ENCODE measurements at regions not wholly inside any gene's neighbourhood (a gene's known extent, or its start where the extent isn't known, plus 50 kb on each side); places are given as distances from the start of the nearest gene placed in this dataset.
A peak's percentile ranks its signal among the peaks of the same experiment; 100 is the strongest.
"Not testable (repeated sequence)": the region's sequence is repeated elsewhere in the genome, so short reads cannot be mapped to it uniquely, and the experiment has no call there.

DNA sequence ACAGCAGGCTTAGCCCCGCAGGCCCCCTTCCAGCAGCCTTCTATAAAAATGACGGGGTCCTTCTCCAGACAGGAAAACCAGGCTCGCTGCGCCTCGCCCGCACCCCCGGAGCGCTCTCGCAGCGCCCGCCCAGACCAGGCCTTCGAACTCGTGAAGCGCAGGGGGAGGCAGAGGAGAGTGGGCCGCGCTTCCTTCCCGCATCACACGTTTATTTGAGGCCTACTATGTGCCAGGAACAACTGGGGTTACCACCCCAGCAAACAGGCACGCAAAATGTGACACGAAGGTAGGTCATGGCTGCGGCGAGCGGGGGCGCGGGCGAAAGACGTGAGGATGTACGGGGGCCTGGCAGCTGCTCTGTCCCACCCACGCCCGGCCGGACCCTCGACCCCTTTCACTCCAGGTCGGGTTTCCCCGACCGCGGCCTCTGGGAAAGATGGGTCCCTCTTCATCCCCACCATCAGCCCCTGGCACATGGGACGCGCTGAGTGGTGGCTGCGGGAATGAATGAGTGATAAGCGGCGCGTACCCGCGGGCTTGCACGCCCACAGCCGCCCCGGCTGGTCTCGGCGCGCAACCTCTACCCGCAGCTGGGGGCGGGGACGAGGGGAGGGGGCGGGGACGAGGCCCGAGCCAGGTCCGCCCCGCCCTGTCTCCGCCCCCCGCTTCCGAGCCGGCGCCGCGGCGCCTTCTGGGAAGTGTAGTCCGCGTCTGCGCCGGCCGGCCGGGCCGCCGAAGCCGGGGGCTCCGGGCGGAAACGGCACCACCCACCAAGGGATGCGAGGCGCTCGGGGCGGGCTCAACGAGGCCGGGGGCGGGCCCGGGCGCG is 59.1 kb downstream of the ZNF467 start:
- DNase-seq: peak; percentile 95 to 96

DNA sequence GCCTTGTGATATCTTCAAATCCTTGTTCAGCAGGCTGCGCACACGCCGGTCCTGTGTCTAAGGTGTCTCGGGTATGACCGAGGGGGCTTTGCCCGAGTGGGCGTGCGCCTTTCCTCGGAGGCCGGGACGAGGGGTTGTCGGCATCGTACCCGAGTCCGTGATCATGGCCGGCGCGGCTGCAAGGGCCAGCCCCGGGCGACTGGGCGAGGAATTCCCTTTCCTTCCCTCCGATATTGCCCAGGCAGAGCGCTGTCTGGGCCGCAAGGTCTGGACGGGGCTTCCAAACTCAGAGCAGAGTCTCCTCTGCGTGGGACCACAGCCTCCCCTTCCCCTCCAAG is 59.7 kb downstream of the ZNF467 start:
- no peak for DNase-seq

DNA sequence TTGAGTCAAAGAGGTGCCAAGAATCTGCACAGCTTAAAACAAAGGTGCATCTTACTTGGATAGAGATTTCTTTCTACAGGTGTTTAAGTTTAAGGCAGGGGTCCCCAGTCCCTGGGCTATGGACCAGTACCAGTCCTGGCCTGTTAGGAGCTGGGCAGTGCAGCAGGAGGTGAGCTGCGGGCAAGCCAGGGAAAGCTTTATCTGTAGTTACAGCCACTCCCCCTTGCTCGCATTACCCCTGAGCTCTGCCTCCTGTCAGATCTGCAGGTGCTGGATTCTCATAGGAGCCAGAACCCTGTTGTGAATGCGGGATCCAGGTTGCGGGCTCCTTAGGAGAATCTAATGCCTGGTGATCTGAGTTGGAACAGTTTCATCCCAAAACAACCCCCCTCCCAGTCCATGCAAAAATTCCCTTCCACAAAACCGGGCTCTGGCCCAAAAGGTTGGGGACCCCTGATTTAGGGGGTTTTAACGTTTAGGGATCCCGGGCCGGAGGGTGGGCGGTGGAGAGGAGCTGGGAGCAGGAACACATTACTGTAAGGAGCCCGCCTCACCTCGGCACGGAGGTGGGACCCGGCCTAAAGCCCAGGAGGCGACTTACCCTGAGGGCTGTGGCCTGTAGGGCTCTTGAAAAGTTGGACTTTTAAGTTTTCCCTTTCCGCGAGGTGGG is 60.2 kb downstream of the ZNF467 start:
- no peak for DNase-seq

DNA sequence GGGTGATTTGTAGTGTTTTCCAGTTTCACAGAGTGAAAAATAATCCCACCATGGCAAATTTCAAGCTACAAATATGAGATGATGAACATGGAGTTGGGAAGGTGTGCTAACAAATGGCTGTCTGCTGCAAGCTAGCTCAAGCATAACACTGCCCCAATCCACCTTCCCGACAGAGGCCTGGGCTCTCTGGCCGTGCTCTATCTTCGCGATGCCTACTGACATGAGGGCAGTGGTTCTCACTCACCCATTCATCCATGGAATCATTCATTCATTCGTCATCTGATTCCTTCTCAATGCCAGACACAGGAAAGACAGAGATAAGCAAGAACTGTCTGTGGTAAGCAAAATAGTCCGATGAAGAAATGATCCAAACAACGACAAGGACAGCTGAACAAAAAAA is 65.4 kb downstream of the ZNF467 start:
- no peak for DNase-seq

DNA sequence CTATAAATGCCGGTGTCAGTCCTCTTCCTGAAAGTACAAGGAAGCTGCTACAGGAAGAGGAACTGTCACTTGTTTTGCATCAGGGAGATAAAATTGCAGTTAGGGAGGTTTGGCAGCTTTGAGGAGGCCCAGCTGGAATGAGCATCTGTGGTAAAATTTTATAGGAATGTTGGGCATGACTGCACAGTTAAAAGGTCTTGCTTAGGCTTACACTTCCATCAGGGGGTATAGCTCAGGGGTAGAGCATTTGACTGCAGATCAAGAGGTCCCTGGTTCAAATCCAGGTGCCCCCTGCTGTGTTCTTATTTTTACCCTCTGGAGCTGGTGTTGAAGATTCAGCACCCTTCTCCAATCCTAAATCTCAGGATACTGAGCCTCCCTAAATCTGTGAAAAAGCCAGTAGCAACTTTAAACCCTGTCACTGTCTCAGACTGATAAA is 65.9 kb downstream of the ZNF467 start:
- DNase-seq: no peak

DNA sequence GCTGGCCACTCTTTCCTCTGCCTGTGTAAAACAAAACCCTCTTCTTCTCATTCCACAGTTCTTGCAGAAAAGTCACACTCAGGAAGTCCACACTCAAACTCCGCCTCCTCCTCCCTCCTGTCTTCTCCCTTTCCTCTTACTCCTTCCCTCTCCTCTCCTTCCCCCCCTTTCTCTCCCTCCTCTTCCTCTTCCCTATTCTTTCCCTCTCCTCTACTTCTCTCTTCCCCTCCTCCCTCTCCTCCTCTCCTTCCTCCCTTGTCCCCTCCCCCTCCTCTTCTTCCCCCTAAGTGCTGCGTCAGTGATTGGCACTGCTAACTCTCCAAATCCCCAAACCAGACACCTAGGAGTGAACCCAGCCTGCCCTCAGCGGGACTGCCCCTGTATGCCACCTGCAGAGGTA is 67.0 kb downstream of the ZNF467 start:
- no peak for DNase-seq

DNA sequence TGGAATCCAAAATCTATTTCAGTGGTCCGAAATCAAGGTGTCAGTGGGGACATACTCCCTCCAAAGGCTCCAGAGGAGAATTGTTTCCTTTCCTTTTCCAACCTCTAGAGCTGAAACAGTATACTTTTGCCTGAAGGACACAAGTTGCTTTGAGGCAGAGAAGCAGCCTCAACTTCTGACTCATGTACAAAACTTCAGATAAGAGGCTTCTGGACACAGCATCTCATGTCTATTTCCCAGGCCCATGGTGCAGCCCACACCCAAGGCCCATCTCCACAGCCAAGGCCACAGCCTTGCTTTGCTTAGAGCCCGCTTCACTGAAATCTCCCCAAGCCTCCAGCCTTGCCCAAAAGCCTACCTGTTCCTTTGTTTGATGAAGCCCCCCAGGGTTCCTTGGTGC is 68.9 kb downstream of the ZNF467 start:
- no peak for DNase-seq

DNA sequence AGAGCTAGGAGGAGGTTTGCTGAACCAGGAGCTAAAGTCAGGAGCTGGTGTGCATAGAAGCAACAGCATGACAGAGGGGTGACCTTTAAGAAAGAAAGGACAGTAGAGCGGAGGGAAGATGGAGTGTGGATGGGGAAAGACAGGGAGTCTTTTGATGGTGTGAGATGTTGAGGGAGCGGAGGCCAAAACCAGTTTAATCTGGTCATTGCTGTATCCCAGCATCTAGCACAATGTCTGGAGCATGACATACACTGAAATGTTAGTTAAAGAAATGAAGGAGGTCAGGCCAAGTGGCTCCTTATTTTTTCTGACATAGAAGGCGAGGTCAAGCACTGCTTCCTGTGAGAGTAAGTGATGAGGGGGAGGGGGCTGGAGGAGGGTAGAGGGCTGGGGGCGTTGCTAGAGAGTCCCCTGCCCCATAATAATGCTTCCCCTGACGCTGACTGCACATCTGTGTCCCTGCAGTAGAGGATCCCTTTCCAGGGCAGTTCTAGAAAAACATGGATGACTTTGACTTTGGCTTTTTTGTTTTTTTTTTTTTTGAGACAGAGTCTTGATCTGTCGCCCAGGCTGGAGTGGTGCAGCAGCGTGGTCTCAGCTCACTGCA is 70.2 kb downstream of the ZNF467 start:
- no peak for DNase-seq

DNA sequence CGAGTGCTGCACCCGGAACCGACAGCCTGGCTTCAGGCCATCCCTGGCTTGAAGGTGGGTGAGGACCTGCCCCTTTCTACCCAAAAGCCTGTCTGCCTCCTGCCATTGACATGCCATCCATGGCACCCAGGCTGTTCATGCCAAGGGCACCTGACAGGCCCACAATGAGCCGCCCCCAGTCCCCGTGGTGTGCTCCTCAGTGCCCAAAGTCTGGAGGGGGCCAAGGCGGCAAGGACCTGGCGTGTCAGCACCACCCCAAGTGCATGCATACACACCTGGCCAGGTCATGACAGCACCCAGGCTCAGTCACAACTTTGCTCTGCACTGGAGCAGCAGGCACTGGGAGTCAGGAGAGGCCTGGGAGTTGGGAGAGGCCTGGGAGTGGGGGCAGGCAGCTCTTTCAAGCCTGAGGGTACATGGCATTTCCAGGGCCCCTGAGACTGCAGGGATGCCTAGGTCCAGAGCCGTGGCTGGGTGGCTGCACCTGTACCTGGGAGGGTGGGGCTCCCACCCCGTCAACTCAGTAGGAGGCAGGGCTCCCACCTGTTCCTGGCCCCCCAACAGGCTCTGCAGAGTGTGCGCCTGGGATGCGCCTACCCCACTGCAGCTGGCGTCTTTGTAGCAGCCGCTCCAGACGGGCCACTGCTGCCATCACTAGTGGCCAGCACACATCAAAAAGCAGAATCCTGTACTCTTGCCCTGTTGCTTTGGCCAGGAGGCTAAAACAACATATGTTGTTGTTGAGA is 71.7 kb downstream of the ZNF467 start:
- no peak for DNase-seq

DNA sequence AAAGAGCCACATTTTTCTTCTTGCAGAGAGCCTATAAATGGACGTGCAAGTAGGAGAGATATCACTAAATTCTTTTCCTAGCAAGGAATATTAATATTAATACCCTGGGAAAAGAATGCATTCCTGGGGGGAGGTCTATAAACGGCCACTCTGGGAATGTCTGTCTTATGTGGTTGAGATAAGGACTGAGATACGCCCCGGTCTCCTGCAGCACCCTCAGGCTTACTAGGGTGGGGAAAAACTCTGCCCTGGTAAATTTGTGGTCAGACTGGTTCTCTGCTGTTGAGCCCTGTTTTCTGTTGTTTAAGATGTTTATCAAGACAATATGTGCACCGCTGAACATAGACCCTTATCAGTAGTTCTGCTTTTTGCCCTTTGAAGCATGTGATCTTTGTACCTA is 75.6 kb downstream of the ZNF467 start:
- DNase-seq: not testable (repeated sequence)

DNA sequence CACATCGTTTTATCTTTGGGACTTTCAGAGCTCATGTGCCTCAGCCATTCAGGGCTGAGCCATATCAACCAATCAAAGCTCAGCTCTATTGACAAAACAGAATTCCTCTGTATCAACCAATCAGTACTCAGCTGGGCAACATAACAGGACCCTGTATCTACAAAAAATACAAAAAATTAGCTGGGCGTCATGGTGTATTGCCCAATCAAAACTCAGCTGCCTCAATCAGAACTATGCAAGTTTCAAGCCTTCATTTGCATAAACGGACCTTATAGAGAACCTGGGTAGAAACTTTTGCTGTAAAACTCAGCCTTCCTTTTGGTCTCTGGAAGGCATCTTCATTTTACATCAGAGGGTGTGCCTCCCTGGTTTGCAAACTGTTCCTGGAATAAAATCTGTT is 77.1 kb downstream of the ZNF467 start:
- DNase-seq: no peak

DNA sequence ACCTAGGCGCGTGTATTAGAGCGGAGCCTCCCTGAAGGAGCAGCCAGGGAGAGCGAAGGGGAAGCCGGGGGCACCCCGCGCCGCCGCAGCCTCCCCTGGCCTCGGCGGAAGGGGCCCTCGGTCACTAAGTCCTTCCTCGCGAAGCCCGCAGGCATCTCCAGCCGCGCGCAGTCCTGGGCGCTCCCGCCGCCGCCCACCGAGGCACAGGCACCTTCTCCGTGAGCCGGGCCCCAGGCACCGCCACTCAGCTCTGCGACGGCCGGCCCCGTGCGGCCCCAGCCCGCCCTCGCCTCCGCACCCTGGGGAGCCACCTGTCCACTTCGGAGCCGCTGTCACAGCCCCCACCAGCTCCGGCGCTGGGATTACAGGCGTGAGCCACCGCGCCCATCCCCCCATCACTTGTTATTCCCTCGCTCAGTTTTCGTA is 80.8 kb downstream of the ZNF467 start:
- no peak for DNase-seq

DNA sequence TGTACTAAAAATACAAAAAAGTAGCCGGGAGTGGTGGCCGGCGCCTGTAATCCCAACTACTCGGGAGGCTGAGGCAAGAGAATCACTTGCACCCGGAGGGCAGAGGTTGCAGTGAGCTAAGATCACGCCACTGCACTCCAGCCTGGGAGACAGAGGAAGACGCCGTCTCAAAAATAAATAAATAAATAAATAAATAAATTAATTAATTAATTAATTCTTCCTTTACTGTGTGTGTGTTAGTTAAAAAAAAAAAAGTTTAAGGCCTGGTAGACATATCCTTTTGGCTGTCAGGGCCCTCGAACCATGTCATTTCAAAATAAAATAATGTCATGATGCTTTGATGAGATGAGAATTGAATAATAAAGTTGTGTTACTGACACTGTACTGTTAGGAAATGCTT is 81.3 kb downstream of the ZNF467 start:
- DNase-seq: no peak

DNA sequence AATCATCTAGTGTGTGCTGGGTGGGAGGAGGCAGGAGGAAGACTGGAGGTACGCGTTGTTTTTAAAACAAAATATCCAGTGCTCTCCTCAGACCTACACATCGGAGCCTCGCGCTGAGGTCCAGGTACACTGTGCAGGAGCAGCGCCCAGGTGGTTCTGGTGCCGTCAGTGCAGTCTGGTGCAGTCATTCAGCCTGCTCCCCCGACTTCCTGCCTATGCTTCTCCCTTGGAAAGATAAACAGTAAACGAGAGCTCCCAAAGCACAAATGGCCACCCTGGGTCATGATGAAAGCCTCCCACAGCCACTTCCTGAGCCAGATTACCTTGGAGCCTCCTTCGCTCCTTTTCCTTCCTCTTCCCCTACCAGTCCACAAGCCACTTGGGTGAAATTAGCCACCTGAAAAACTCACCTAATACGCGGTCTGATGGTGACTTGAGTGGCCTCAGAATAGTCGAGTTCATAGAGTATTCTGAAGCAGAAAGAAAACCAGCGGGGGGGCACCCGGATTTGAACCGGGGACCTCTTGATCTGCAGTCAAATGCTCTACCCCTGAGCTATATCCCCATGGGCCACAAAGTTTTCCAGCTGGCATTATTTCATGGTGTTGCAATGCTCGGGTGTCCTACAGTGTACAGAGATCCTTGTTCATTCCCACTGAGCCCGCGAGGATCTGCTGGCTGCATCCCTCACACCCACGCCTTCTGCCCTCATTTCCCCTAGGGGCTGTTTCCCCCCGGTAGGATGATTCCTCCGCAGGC is 82.5 kb downstream of the ZNF467 start:
- DNase-seq: no peak

DNA sequence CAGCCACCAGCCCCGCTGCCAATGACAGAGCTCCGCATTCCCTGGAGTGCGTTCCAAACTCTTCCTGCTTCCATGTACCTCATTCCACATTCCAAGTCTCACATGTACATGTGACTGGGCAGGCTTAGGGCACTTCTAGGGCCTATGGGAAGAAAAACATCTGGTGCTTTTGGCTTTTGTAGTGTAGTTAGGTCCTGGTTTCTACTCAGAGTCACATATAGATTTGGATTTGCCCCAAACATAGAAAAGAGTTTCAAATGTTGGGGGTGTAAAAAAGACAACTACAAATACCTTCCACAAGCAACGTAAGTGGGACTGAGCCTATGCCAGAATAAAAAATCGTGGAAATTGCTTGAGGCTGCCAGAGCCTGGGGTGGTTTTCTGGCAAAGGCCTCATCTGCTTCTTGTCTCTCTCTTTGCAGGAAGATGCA is 84.1 kb downstream of the ZNF467 start:
- DNase-seq: no peak

DNA sequence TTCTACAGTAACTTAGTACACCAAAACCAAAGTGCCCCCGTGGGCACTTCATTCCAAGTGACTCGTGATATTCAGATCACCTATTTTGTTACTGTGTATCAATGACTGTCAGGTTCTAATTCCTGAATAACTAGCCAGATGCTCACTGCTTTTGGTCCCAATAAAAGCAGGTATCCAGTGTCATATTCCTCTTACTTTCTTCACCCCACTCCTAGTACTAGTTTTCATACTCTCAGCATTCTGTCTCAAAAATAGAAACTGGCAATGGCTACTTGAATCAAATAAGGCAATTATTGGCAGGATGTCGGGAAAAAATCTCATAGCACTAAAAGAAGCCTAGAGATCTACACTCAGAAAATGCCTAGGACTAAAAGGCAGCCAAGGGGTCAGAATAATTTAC is 84.6 kb downstream of the ZNF467 start:
- no peak for DNase-seq

DNA sequence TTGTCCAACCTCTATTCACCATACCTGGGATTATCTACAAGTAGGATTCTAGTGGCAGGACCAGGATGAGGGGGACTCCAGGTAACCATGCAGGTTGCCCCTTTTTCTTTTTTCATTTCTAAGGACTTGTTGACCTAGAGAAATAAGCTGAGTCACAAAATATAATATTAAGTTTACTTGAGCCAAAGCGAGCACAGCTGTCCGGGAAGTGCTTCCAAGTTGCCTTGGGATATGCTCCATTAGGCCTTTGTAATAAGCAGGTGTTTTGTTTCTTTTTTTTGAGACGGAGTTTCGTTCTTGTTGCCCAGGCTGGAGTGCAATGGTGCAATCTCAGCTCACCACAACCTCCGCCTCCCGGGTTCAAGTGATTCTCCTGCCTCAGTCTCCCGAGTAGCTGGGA is 85.6 kb downstream of the ZNF467 start:
- DNase-seq: not testable (repeated sequence)

DNA sequence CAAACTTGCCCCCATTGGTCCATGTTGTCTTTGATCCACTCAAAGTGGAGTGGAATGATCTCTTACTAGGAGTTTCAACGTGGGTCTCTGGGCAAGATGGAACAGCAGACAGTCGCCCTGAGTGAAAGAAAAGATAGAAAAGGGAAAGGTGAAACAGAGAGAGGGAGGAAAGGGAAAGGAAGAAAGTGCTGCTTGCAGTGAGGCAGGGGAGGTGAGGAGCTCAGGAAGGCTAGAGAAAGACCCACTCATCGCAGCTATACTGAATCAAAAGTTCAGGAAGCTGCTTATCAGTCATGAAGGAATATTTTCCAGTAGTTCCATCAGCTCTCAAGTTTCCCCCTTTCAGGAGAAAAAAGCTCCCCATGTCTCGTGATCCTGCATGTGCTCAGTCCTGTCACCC is 86.9 kb downstream of the ZNF467 start:
- DNase-seq: no peak

DNA sequence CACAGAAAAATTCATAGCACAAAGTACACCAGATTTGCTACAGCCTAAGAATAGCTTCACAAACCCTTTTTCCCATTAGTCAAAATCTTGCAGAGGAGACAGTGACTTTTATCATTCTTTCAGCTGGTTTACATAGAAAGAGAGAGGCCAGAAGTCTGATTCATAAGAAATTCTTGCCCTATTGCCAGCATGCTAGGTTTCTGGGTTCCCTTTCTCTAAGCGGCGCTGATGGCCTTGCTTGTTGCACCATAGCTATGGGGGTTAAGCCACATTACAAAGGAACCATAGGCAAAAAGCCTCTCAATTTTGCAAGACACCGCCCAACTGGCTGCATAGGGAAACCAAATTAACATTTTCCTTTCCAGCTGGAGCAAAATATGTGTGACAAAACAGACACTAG is 87.4 kb downstream of the ZNF467 start:
- DNase-seq: no peak

DNA sequence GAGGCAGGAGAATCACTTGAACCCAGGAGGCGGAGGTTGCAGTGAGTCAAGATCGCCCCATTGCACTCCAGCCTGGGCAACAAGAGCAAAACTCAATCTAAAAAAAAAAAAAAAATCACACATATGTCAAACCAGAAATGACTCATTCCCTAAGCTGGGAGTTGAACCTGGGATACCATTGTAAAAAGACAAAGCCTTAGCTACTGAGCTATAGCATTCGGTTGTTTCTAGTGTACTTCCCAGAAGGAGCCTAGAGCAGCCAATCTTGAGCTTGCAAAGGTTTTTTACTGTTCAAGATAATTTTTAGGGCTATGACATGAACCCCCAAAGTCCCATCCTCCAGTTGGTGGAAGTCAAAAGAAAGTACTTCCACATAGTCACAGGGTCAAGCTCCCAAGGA is 87.9 kb downstream of the ZNF467 start:
- no peak for DNase-seq

DNA sequence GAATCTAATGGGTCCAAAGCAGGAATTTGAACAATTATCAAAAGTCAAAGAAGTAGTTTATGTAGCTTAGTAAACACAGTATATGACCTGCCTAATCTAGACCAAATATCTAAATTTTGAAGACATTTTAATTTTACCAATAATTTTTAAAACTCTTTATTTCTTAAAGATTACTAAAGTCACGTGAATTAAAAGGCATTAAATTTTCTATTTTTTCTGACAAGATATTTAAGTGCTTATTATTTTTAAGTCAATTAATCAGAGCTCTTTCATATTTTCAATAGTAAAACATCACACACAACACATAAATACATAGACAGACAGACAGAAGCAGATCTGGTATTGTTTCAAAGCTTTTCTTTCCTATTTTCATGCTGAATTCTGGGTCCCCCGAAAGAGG is 89.5 kb downstream of the ZNF467 start:
- DNase-seq: no peak

DNA sequence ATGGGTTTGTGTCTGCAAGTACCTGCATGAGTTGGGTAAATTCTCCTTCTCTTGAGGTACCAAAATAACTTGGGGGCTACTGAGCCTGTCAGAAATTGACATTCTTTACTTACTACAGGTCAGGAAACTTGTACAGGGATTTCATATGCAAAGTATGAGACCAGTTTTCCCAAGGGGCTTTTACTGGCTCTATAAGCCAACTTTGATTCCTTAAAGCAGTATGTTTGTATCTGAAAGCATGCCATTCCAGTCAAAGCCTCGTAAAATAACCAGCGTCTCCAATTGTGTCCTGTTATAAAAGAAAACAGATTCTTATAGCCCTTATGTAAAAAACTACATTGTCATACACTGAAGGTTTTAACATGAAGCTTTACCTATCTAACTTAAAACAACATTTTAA is 90.2 kb downstream of the ZNF467 start:
- DNase-seq: no peak

DNA sequence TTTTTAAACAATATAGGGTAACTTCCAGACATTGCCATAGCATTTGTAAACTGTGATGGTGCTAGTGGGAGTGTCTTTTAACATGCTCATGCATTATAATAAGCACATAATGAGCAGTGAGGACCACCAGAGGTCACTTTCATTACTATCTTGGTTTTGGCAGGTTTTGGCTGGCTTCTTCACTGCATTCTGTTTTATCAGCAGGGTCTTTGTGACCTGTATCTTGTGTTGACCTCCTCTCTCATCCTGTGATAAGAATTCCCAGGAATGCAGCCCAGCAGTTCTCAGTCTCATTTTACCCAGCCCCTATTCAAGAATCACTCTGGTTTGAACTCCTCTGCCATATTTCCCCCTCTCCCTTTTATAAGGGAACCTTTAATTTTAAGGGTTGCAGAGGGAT is 91.3 kb downstream of the ZNF467 start:
- no peak for DNase-seq
